Stomach smooth muscle (tissue), 2 donors: ENCODE measurements at regions not wholly inside any gene's neighbourhood (a gene's known extent, or its start where the extent isn't known, plus 50 kb on each side); places are given as distances from the start of the nearest gene placed in this dataset.

Source experiments
- H3K27ac ChIP-seq: one replicate; pipeline ENCODE4 v1.7.0; 2013; ENCODE audit warnings: mild to moderate bottlenecking, low read length, inconsistent platforms
- H3K27me3 ChIP-seq, 2 donors: one replicate each; pipeline ENCODE4 v1.7.0; 2013; ENCODE audit warnings: low read length in 2 of 2; ENCODE audit not compliant: insufficient read depth in 2 of 2, control insufficient read depth in 1 of 2
- H3K36me3 ChIP-seq, 2 donors: one replicate each; pipeline ENCODE4 v1.7.0; 2013; ENCODE audit warnings: low read length in 2 of 2; ENCODE audit not compliant: control insufficient read depth in 2 of 2, insufficient read depth in 2 of 2
- H3K4me1 ChIP-seq: one replicate; pipeline ENCODE4 v1.7.0; 2013; ENCODE audit warnings: low read length; ENCODE audit not compliant: control insufficient read depth, insufficient read depth
- H3K4me3 ChIP-seq, 2 donors: one replicate each; pipeline ENCODE4 v1.7.0; 2013; ENCODE audit warnings: low read length in 2 of 2
- H3K9ac ChIP-seq, 2 donors: one replicate each; pipeline ENCODE4 v1.7.0; 2013; ENCODE audit warnings: low read length in 2 of 2, mild to moderate bottlenecking in 1 of 2
- H3K9me3 ChIP-seq, 2 donors: one replicate each; pipeline ENCODE4 v1.7.0; 2013; ENCODE audit warnings: low read length in 2 of 2; ENCODE audit not compliant: control insufficient read depth in 2 of 2
- donor health status: healthy.
- donor health status: Pancreatic carcinoma.

DNA sequence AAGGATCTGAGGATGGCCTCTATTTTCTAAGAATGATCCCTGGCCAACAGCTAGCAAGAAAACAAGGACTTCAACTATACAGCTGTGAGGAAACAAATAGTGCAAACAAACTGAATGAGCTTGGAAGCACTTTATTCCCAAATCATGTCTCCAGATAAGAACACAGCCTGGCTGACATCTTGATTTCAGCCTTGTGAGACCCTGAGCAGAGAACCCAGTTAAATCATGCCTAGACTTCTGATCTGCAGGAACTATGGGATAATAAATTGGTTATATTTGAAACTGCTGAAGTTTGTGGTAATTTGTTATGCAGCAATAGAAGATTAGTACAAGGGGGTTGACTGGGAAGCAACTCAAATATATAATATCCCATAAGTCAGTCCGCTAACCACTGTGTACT is 183.9 kb upstream of the BMP4 start:
- no peaks in the 10 kb centered on the region for H3K36me3 ChIP-seq
- H3K27ac ChIP-seq: no peak overlapping the region
- no peaks in the 10 kb centered on the region for H3K27me3 ChIP-seq
- H3K4me1 ChIP-seq: no peaks in the 10 kb centered on the region
- H3K9ac ChIP-seq: no peak overlapping the region
- H3K9me3 ChIP-seq: no peaks in the 10 kb centered on the region
- H3K4me3 ChIP-seq: no peak overlapping the region

DNA sequence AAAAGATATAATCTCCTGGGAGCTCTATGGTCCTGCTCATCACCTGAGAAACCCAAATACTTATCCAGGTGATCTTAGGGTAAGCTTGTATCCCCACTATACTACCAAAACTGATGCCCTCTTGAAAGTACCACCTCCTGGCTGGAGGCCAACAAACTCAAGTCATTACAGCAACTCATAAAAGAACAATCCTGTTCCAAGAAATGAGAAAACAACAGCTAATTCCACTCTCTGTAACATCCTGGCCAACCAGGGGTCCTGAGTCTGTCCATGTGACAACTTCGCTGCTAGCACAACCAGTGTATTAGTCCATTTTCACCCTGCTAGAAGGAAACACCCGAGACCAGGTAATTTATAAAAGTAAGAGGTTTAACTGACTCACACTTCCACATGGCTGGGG is 190.0 kb upstream of the BMP4 start:
- Histone ChIP-seq H3K9me3 (peaks cover 0 to 5% of the 10 kb centered on the region in 2 donors), H3K27me3 (no peaks in the 10 kb centered on the region), H3K4me3 (no peak overlapping the region), H3K4me1 (no peaks in the 10 kb centered on the region), H3K36me3 (no peaks in the 10 kb centered on the region), H3K9ac (no peak overlapping the region), H3K27ac (no peak overlapping the region)

- Histone ChIP-seq H3K36me3 (no peaks in the 10 kb centered on the region), H3K4me3 (no peak overlapping the region), H3K27me3 (no peaks in the 10 kb centered on the region), H3K27ac (no peak overlapping the region), H3K4me1 (no peaks in the 10 kb centered on the region), H3K9ac (no peak overlapping the region), H3K9me3 (peaks cover 0 to 5% of the 10 kb centered on the region in 2 donors)
These were observed 190.7 kb upstream of the BMP4 start for GRCh38 chr14:54147282-54147681.

GRCh38 chr14:54147758-54148157 is 191.1 kb upstream of the BMP4 start:
- Histone ChIP-seq H3K9ac (no peak overlapping the region), H3K36me3 (no peaks in the 10 kb centered on the region), H3K9me3 (peaks cover 0 to 5% of the 10 kb centered on the region in 2 donors), H3K27me3 (no peaks in the 10 kb centered on the region), H3K4me3 (no peak overlapping the region), H3K27ac (no peak overlapping the region), H3K4me1 (no peaks in the 10 kb centered on the region)

DNA sequence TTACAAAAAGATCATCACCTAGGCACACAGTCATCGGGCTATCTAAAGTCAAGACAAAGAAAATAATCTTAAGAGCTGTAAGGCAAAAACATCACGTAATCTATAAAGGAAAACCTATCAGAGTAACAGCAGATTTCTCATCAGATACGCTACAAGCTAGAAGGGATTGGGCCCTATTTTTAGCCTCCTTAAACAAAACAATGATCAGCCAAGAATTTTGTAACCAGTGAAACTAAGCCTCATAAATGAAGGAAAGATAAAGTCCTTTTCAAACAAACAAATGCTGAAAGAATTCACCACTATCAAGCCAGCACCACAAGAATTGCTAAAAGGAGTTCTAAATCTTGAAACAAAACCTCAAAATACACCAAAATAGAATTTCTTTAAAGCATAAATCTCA is 191.6 kb upstream of the BMP4 start:
- Histone ChIP-seq H3K4me1 (no peaks in the 10 kb centered on the region), H3K36me3 (no peaks in the 10 kb centered on the region), H3K4me3 (no peak overlapping the region), H3K27ac (no peak overlapping the region), H3K9ac (no peak overlapping the region), H3K27me3 (no peaks in the 10 kb centered on the region), H3K9me3 (peaks cover 0 to 5% of the 10 kb centered on the region in 2 donors)

DNA sequence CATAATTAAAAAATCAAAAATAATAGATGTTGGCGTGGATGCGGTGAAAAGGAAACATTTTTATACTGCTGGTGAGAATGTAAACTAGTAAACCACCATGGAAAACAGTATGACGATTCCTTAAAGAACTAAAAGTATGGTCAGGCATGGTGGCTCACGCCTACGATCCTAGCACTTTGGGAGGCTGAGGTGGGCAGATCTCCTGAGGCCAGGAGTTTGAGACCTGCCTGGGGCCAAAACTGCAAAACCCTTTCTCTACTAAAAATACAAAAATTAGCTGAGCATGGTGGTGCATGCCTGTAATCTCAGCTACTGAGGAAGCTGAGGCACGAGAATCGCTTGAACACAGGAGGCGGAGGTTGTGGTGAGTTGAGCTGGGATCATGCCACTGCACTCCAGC is 195.7 kb upstream of the BMP4 start:
- no peak overlapping the region for H3K4me3 ChIP-seq
- no peaks in the 10 kb centered on the region for H3K36me3 ChIP-seq
- H3K27me3 ChIP-seq: no peaks in the 10 kb centered on the region
- H3K4me1 ChIP-seq: no peaks in the 10 kb centered on the region
- H3K9me3 ChIP-seq: peaks cover 0 to 3% of the 10 kb centered on the region in 2 donors
- H3K27ac ChIP-seq: no peak overlapping the region
- H3K9ac ChIP-seq: no peak overlapping the region

- no peaks in the 10 kb centered on the region for H3K36me3 ChIP-seq
- H3K27me3 ChIP-seq: peaks cover 3 to 12% of the 10 kb centered on the region in 2 donors
- H3K9me3 ChIP-seq: no peaks in the 10 kb centered on the region
- no peak overlapping the region for H3K9ac ChIP-seq
- H3K4me1 ChIP-seq: no peaks in the 10 kb centered on the region
- no peak overlapping the region for H3K4me3 ChIP-seq
- no peak overlapping the region for H3K27ac ChIP-seq
These were observed 209.7 kb upstream of the BMP4 start for GRCh38 chr14:54166049-54166950.

GRCh38 chr14:54168489-54168888 is 211.9 kb upstream of the BMP4 start:
- Histone ChIP-seq H3K27me3 (peaks cover 3% of the 10 kb centered on the region in 2 donors), H3K27ac (no peak overlapping the region), H3K4me1 (peaks cover 4% of the 10 kb centered on the region), H3K36me3 (no peaks in the 10 kb centered on the region), H3K9ac (no peak overlapping the region), H3K9me3 (no peaks in the 10 kb centered on the region), H3K4me3 (no peak overlapping the region)

- no peak overlapping the region for H3K9ac ChIP-seq
These were observed 212.8 kb upstream of the BMP4 start for GRCh38 chr14:54169254-54169924.

DNA sequence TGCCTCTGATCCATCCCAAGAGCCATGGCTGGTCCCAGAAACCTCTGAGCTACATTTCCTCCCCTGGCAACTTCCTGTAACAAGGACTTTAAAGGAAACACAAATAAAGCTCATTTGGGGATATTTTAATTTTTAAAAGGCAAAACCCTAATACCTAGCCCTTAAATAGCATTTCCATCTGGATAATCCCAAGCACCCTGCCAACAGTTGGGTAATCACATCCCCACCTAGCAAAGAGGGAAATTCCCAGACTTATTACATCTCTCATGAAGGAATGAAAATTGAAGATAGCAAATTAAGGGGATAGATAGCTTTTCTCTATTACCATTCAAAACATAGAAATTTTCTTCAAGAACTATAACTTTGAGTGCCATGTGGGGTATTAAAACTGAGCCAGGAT is 213.7 kb upstream of the BMP4 start:
- Histone ChIP-seq H3K36me3 (no peaks in the 10 kb centered on the region), H3K27ac (no peak overlapping the region), H3K9ac (no peak overlapping the region), H3K4me3 (no peak overlapping the region), H3K9me3 (no peaks in the 10 kb centered on the region), H3K4me1 (peaks cover 8% of the 10 kb centered on the region), H3K27me3 (peaks cover 0 to 2% of the 10 kb centered on the region in 2 donors)

More at GRCh38 chr14:54169254-54169924, 212.8 kb upstream of the BMP4 start:
- Histone ChIP-seq H3K4me3 (no peak overlapping the region), H3K27ac (no peak overlapping the region), H3K36me3 (no peaks in the 10 kb centered on the region), H3K27me3 (peaks cover 2% of the 10 kb centered on the region in 2 donors), H3K4me1 (peaks cover 8% of the 10 kb centered on the region), H3K9me3 (no peaks in the 10 kb centered on the region)

DNA sequence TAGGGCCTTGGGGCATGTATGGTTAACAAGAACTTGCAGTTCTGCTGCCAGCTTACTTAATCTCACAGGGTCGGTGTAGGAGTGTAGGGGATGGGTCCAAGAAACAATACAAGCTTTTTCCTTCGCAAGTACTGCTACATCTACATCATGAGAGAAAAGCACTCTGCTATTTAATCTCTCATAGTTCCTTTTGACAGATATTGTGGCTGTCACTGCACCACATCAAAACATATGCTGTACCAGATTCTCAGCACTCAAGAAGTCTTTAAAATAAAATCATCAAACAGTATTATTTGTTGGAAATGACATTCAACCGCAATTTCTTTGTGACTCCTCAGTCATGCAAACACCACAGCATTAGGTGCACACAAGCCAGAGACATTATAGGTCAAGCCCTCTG is 215.5 kb upstream of the BMP4 start:
- no peaks in the 10 kb centered on the region for H3K9me3 ChIP-seq
- H3K4me1 ChIP-seq: peaks cover 8% of the 10 kb centered on the region
- no peaks in the 10 kb centered on the region for H3K36me3 ChIP-seq
- H3K27ac ChIP-seq: no peak overlapping the region
- H3K4me3 ChIP-seq: no peak overlapping the region
- H3K9ac ChIP-seq: no peak overlapping the region
- H3K27me3 ChIP-seq: no peaks in the 10 kb centered on the region
